ENCODE measurements at regions not wholly inside any gene's neighbourhood (a gene's known extent, or its start where the extent isn't known, plus 50 kb on each side); places are given as distances from the start of the nearest gene placed in this dataset.

DNA sequence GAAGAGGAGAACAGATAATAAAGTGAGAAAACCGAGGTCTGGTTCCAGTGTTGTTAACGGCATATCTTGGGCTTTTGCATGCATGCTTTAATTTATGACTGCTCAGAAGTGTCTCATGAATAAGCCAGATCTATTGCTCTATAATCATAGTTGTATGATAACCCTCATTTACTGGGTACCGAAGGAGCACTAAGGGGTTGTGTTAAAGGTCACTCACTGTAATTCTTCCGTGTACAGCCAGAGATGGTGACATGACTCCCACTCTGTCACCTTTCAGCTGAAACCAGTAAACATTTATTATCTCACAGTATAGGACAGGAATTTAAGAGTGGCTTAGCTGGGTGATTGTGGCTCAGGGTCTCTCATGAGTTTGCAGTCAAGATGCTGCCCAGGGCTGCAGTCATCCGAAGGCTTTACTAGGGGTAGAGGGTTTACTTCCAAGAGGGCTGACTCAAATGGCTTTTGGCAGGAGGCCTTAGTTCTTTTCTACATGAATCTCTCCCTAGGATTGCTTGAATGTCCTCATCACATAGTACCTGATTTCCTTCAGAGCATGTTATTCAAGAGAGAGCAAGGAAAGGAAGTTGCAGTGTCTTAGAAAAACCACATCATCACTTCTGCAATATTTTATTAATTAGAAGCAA lies 107.0 kb downstream of the NAB1 start:
- TF ChIP-seq, protein P1, sequence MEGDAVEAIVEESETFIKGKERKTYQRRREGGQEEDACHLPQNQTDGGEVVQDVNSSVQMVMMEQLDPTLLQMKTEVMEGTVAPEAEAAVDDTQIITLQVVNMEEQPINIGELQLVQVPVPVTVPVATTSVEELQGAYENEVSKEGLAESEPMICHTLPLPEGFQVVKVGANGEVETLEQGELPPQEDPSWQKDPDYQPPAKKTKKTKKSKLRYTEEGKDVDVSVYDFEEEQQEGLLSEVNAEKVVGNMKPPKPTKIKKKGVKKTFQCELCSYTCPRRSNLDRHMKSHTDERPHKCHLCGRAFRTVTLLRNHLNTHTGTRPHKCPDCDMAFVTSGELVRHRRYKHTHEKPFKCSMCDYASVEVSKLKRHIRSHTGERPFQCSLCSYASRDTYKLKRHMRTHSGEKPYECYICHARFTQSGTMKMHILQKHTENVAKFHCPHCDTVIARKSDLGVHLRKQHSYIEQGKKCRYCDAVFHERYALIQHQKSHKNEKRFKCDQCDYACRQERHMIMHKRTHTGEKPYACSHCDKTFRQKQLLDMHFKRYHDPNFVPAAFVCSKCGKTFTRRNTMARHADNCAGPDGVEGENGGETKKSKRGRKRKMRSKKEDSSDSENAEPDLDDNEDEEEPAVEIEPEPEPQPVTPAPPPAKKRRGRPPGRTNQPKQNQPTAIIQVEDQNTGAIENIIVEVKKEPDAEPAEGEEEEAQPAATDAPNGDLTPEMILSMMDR (conservative IDR thresholded peaks at IDR 0.05): no peak
- no peak for TF ChIP-seq ZFX (IDR thresholded peaks at IDR 0.05)
